ENCODE measurements at regions not wholly inside any gene's neighbourhood (a gene's known extent, or its start where the extent isn't known, plus 50 kb on each side); places are given as distances from the start of the nearest gene placed in this dataset.

DNA sequence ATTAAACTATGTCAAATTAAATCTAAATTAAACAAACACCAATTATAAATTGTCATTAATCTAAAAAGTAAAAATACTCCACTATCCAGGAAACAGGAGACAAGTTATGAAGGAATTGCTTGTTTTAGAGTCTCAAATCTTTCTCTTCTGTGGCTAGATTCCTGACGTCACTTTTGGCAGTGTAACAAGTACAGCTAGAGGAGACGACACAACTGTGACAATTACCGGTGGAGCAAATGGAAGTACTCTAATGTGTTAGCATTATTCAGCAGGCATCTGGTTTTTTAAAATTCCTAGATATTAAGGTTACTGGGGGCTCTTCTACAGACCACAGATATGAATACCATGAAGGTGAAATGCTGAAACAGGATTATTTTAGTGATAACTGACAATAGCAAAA is 1042.7 kb downstream of the EPHA7 start:
- H4K20me1 ChIP-seq (ENCODE audit: insufficient read depth, low read length): no peaks in the 10 kb centered on the region
- no peaks in the 10 kb centered on the region for H3K79me2 ChIP-seq (ENCODE audit: low read length)
- no peaks in the 10 kb centered on the region for H3K9me3 ChIP-seq (ENCODE audit: insufficient read depth, low read length)
- no peaks in the 10 kb centered on the region for H3K36me3 ChIP-seq (replicated peaks; ENCODE audit: low read depth, low read length)
- no peaks in the 10 kb centered on the region for H3K27me3 ChIP-seq (ENCODE audit: low read depth, low read length)
- H2AFZ ChIP-seq (ENCODE audit: low read depth, low read length): no peak overlapping the region
- no peak overlapping the region for H3K4me3 ChIP-seq (ENCODE audit: low read length)
- H3K4me2 ChIP-seq (ENCODE audit: low read length): no peak overlapping the region
- no peak overlapping the region for H3K9ac ChIP-seq (ENCODE audit: low read length)
- TF ChIP-seq EZH2phosphoT487 (IDR thresholded peaks at IDR 0.05; ENCODE audit: low read depth): no peak
- TF ChIP-seq, protein P1, sequence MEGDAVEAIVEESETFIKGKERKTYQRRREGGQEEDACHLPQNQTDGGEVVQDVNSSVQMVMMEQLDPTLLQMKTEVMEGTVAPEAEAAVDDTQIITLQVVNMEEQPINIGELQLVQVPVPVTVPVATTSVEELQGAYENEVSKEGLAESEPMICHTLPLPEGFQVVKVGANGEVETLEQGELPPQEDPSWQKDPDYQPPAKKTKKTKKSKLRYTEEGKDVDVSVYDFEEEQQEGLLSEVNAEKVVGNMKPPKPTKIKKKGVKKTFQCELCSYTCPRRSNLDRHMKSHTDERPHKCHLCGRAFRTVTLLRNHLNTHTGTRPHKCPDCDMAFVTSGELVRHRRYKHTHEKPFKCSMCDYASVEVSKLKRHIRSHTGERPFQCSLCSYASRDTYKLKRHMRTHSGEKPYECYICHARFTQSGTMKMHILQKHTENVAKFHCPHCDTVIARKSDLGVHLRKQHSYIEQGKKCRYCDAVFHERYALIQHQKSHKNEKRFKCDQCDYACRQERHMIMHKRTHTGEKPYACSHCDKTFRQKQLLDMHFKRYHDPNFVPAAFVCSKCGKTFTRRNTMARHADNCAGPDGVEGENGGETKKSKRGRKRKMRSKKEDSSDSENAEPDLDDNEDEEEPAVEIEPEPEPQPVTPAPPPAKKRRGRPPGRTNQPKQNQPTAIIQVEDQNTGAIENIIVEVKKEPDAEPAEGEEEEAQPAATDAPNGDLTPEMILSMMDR (IDR thresholded peaks at IDR 0.05; ENCODE audit: low read depth, low read length): no peak
- no peaks in the 10 kb centered on the region for H3K4me1 ChIP-seq (ENCODE audit: low read length)
- no peak overlapping the region for H3K27ac ChIP-seq (ENCODE audit: low read length)

DNA sequence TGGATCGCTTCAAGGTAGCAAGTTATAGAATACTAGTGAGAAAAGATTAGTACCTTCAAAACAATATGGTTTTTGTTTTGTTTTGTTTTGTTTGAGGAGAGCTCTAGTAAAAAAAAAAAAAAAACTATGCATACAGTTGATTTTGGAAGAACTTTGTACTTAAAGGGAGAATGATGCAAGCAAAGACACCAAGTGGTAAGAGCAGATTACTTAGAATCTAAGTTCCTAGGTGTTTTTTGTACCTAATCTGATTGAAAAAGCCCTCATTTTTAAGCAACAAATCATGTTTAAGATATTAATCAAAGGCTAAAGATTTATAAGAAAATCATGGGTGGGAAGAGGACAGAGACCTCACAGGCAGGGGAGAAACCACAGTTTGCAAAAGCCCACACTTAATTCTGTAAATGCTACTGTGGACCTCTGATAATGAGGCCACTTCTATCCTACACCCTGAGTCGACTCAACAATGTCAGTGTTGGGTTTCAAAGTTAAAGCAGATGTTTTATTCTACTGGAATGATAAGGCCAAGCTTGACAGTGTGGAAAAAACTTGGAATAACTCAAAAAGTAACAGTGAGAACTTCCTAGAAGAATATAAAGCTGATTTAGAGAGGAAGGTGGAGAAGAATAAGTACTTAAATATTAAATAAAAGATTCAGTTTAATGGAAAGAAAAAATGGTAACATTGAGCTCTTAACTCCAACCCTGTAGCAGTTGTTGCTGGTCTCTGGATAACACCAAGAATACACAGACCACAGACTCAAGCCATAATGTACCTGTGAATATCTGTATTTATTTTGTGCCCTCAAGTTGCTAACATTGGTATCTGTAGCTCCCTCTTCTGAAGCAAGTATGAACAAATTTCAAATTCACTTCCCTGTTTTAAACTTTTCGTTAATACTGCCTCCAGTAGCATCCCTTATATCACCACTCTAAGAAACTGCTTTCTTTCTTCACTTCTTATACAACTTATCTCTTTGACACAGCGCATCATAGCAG is 1047.8 kb downstream of the EPHA7 start:
- Histone ChIP-seq H3K9me3 (ENCODE audit: insufficient read depth, low read length) (no peaks in the 10 kb centered on the region), H3K4me3 (ENCODE audit: low read length) (no peak overlapping the region), H3K9ac (ENCODE audit: low read length) (no peak overlapping the region), H3K4me1 (ENCODE audit: low read length) (no peaks in the 10 kb centered on the region), H3K4me2 (ENCODE audit: low read length) (no peak overlapping the region), H3K27ac (ENCODE audit: low read length) (no peak overlapping the region), H3K79me2 (ENCODE audit: low read length) (no peaks in the 10 kb centered on the region), H3K27me3 (ENCODE audit: low read depth, low read length) (no peaks in the 10 kb centered on the region), H3K36me3 (replicated peaks; ENCODE audit: low read depth, low read length) (no peaks in the 10 kb centered on the region), H4K20me1 (ENCODE audit: insufficient read depth, low read length) (no peaks in the 10 kb centered on the region), H2AFZ (ENCODE audit: low read depth, low read length) (no peak overlapping the region)
- TF ChIP-seq EZH2phosphoT487 (IDR thresholded peaks at IDR 0.05; ENCODE audit: low read depth): no peak
- TF ChIP-seq, protein P1 (IDR thresholded peaks at IDR 0.05; ENCODE audit: low read depth, low read length): no peak

DNA sequence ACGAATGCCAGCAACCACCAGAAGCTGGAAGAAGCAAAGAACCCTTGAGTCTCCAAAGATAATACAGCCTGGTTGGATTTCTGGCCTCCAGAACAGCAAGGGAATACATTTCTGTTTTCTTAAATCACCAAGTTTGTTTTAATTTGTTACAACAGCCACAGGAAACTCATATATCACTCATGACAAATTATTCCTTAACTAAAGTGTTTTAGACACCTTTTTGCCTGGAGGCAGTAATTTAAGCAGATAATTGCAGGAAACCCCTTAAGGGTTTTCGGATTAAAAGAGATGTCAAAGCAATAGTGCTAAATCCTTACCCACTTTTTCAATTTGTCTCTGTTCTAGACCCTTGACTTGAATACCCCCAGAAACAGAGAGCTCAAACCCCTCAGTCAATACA is 1050.0 kb downstream of the EPHA7 start:
- H3K9me3 ChIP-seq (ENCODE audit: insufficient read depth, low read length): no peaks in the 10 kb centered on the region
- no peaks in the 10 kb centered on the region for H3K27me3 ChIP-seq (ENCODE audit: low read depth, low read length)
- H3K9ac ChIP-seq (ENCODE audit: low read length): no peak overlapping the region
- no peak overlapping the region for H2AFZ ChIP-seq (ENCODE audit: low read depth, low read length)
- TF ChIP-seq, protein P1 (IDR thresholded peaks at IDR 0.05; ENCODE audit: low read depth, low read length): no peak
- no peak for TF ChIP-seq EZH2phosphoT487 (IDR thresholded peaks at IDR 0.05; ENCODE audit: low read depth)
- H3K4me1 ChIP-seq (ENCODE audit: low read length): no peaks in the 10 kb centered on the region
- H4K20me1 ChIP-seq (ENCODE audit: insufficient read depth, low read length): no peaks in the 10 kb centered on the region
- no peaks in the 10 kb centered on the region for H3K79me2 ChIP-seq (ENCODE audit: low read length)
- H3K4me2 ChIP-seq (ENCODE audit: low read length): no peak overlapping the region
- H3K27ac ChIP-seq (ENCODE audit: low read length): no peak overlapping the region
- no peaks in the 10 kb centered on the region for H3K36me3 ChIP-seq (replicated peaks; ENCODE audit: low read depth, low read length)
- no peak overlapping the region for H3K4me3 ChIP-seq (ENCODE audit: low read length)

DNA sequence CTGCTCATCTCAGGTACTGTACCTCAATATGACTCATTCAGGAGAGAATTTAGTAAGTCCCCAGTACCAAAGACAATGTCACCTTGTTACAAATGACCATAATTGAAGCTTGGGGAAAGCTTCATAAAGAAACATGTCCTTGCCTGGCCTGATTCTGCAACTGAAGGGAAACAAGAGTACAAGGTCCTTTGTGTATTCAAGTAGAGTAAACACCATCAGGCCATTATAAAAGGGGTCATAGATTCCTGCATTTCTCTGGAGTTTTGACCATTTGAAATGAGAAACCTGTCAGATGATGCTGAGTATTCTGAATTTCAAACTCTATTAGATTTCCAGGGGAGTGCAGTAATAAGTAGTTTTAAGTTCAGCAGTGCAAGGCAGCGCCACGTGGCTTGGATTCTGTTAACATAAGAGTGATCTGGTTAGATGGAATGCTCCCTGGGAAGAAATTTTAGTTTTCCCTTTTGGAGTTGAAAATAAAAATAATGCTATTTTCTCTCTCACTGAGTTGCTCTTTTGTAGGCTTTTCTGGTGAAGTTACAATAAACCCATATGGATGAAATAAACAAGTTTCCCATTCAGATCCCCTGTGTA is 1054.3 kb downstream of the EPHA7 start:
- no peaks in the 10 kb centered on the region for H3K27me3 ChIP-seq (ENCODE audit: low read depth, low read length)
- no peak overlapping the region for H3K27ac ChIP-seq (ENCODE audit: low read length)
- no peak for TF ChIP-seq EZH2phosphoT487 (IDR thresholded peaks at IDR 0.05; ENCODE audit: low read depth)
- TF ChIP-seq, protein P1 (IDR thresholded peaks at IDR 0.05; ENCODE audit: low read depth, low read length): no peak
- no peak overlapping the region for H2AFZ ChIP-seq (ENCODE audit: low read depth, low read length)
- H3K79me2 ChIP-seq (ENCODE audit: low read length): no peaks in the 10 kb centered on the region
- H3K9me3 ChIP-seq (ENCODE audit: insufficient read depth, low read length): no peaks in the 10 kb centered on the region
- no peaks in the 10 kb centered on the region for H3K36me3 ChIP-seq (replicated peaks; ENCODE audit: low read depth, low read length)
- H3K4me3 ChIP-seq (ENCODE audit: low read length): no peak overlapping the region
- no peaks in the 10 kb centered on the region for H4K20me1 ChIP-seq (ENCODE audit: insufficient read depth, low read length)
- no peak overlapping the region for H3K9ac ChIP-seq (ENCODE audit: low read length)
- H3K4me1 ChIP-seq (ENCODE audit: low read length): no peaks in the 10 kb centered on the region
- no peak overlapping the region for H3K4me2 ChIP-seq (ENCODE audit: low read length)

All from OCI-LY3 (cell line).